PC-9 (cell line): ENCODE measurements at regions not wholly inside any gene's neighbourhood (a gene's known extent, or its start where the extent isn't known, plus 50 kb on each side); places are given as distances from the start of the nearest gene placed in this dataset.
A peak's percentile ranks its signal among the peaks of the same experiment; 100 is the strongest.

Experiments used
- BruUV-seq: library from RNA; stranded (reverse); fragments of 400-500 nt; replicated peaks from 2 replicates; lab custom pipeline; 2021; lab: Mats Ljungman, UMichigan
- CTCF ChIA-PET: fragments of 300-600 bp; sonication (Branson Sonifier 250); formaldehyde crosslinking; loops from one replicate; lab custom pipeline; 2022; ENCODE audit warnings: antibody characterized with exemption; lab: Charles Lee
- POLR2A ChIA-PET: fragments of 300-600 bp; sonication (Branson Sonifier 250); formaldehyde crosslinking; loops from one replicate; lab custom pipeline; 2022; ENCODE audit warnings: antibody characterized with exemption; ENCODE audit not compliant: unreplicated experiment; lab: Charles Lee
- DNase-seq, 2 experiments: peaks; one replicate each; pipeline versions ENCODE4 v3.0.0 to v3.0.0-alpha.2; 2015 to 2022; ENCODE audit warnings: mixed read lengths in 1 of 2
- H2AFZ ChIP-seq: fragments of 200-600 bp; sonication (generic); 2 replicates; pipeline ENCODE4 v1.8.1; 2017; ENCODE audit warnings: antibody characterized with exemption
- H3F3A ChIP-seq: fragments of 200-600 bp; sonication (generic); 2 replicates; pipeline ENCODE4 v1.8.1; 2017; ENCODE audit warnings: antibody characterized with exemption, mild to moderate bottlenecking, low read depth; ENCODE audit not compliant: insufficient read depth
- H3K27ac ChIP-seq: fragments of 200-600 bp; sonication (generic); 2 replicates; pipeline ENCODE4 v1.6.1; 2016; ENCODE audit warnings: mixed run types
- H3K27me3 ChIP-seq: fragments of 200-600 bp; sonication (generic); 2 replicates; pipeline ENCODE4 v1.6.1; 2016; ENCODE audit warnings: low read depth, mixed run types; ENCODE audit not compliant: insufficient read depth
- H3K36me3 ChIP-seq: fragments of 200-600 bp; sonication (generic); 2 replicates; pipeline ENCODE4 v1.6.1; 2016; ENCODE audit warnings: low read depth, mixed run types
- H3K4me1 ChIP-seq: fragments of 200-600 bp; sonication (generic); replicated peaks from 2 replicates; pipeline ENCODE4 v1.6.1; 2016; ENCODE audit warnings: mixed run types; ENCODE audit not compliant: insufficient read depth
- H3K4me2 ChIP-seq: fragments of 200-600 bp; sonication (generic); 2 replicates; pipeline ENCODE4 v1.6.1; 2017; ENCODE audit warnings: mixed run types
- H3K4me3 ChIP-seq: fragments of 200-600 bp; sonication (generic); 2 replicates; pipeline ENCODE4 v1.6.1; 2016; ENCODE audit warnings: mixed run types
- H3K79me2 ChIP-seq: fragments of 200-600 bp; sonication (generic); 2 replicates; pipeline ENCODE4 v1.6.1; 2017; ENCODE audit warnings: low read depth, mixed run types
- H3K9me2 ChIP-seq: fragments of 200-600 bp; sonication (generic); 2 replicates; pipeline ENCODE4 v1.8.1; 2017; ENCODE audit warnings: mild to moderate bottlenecking; ENCODE audit not compliant: insufficient read depth
- H3K9me3 ChIP-seq: fragments of 200-600 bp; sonication (generic); 2 replicates; pipeline ENCODE4 v1.8.1; 2016; ENCODE audit warnings: low read depth; ENCODE audit not compliant: insufficient read depth
- H4K20me1 ChIP-seq: fragments of 200-600 bp; sonication (generic); 2 replicates; pipeline ENCODE4 v1.8.1; 2017; ENCODE audit not compliant: insufficient read depth
- CTCF ChIP-seq: fragments of 200-600 bp; sonication (generic); conservative IDR thresholded peaks from 2 replicates; pipeline ENCODE4 v1.6.1; 2017; ENCODE audit warnings: mixed run types, antibody characterized with exemption, mild to moderate bottlenecking, moderate library complexity
- EZH2 ChIP-seq: fragments of 200-600 bp; sonication (generic); IDR thresholded peaks from 2 replicates; pipeline ENCODE4 v1.8.0; 2017; ENCODE audit warnings: antibody characterized with exemption, low read depth
- intact Hi-C: fragments of 100-400 bp; cut with micrococcal nuclease; formaldehyde crosslinking; loops from one replicate; pipeline ENCODE4 v1.10.0; 2022; ENCODE audit not compliant: unreplicated experiment

DNA sequence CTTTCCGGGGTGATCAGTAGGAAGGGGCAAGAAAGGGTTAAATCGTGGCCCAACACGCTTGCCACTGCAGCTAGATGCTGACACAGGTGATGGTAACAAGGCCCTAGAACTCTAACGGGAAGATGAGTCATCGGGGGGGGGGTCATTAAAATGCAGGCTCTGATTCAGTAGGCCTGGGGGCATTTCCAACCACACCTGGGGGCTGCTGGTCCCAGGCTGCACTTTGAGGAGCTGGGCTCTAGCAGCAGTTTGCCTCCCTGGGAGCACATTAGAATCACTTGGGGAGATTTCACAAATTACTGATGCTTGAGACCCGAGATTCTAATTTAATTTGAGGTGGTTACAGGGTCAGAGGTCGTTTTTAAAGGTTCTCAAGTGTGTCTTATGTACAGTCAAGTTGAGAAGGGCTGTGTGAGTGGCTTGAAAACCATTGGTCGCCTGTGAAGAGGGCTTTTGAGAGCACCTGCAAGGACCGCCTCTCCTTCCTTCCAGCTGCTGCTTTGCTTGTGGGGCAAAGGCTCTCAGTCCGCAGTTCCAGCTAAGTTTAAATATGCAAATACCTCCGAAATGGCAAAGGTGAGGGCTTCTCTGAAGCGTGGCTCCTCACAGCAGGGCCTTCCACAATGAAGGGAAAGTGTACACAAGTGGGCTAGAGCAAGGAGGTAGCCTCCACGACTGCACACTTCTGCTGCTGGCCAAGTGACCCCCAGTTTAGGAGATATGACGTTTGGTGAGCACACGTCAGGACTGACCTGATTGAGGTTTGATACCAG, 84.2 kb upstream of the KCNK12 start:
- Histone ChIP-seq H3K27ac (peak overlapping the region; percentile 35), H3K36me3 (no peaks in the 10 kb centered on the region), H3K9me2 (no peaks in the 10 kb centered on the region), H4K20me1 (no peaks in the 10 kb centered on the region), H3K4me2 (peak overlapping the region; percentile 52), H3K4me3 (no peak overlapping the region), H3K27me3 (no peaks in the 10 kb centered on the region), H3K79me2 (no peaks in the 10 kb centered on the region), H3K9me3 (no peaks in the 10 kb centered on the region), H3F3A (peaks cover 15% of the 10 kb centered on the region; the same call in 1 of the 2 replicates), H3K4me1 (peaks cover 41% of the 10 kb centered on the region), H2AFZ (0 out of 2 replicates have a peak overlapping the region, but pooled peaks have one; percentile 24)
- peak; percentile 51 to 66 for DNase-seq
- POLR2A ChIA-PET = interaction anchor here (0.6 kb wide), 2 partner anchors 165 to 210 kb away, joined by 4 to 22 read pairs; no protein-coding TSS in a partner anchor
- CTCF ChIA-PET = interaction anchor here (0.9 kb wide), 1 partner anchor 113 kb away, joined by 5 read pairs; no protein-coding TSS in a partner anchor
- intact Hi-C loops = loop anchor here (10.0 kb wide), 1 partner anchor 110 kb away; no protein-coding TSS in a partner anchor
- no TSS peak for BruUV-seq
- no peak for TF ChIP-seq EZH2
- no peak for TF ChIP-seq CTCF

DNA sequence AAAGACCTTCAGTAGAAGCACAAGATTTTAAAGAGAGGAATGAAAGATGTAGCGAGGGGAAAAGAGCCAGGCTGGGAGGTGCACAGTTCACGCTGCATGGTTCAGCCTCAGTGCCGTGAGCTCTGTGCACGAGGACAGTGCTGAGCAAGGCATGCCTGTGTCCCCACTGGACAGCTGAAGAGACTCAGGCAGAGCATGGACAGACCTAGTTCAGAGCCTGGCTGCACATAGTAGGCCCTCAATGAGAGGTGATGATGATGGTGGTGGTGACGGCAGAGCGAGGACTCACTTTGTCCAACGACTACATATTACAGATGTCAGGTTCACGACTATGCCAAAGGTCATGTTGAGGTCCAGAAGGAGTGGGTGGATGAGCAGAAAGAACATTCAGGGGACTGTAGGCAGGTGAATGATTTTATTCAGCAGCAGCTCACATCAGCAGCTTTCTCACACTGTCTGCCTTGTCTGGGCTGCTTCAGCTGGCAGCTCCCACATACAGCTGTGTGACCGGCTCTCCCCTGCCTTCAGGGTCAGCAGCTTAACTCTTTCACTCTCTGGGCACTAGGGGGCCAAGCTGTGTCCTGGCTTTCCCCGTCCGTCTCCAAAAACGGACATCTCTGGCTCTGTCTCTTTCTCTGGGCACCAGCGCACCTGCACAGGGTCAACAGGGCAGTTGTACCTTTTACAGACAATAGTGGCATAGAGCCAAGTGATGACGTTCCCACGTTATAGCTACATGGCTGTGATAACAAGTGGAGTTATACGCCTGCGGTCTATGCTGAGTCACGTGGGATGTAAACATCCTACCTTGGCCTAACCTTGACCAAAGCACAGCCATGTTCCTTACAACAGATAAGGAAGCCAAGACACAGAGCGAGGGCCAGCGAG, 83.4 kb upstream of the KCNK12 start:
- Histone ChIP-seq H3F3A (peaks cover 15% of the 10 kb centered on the region; the same call in 1 of the 2 replicates), H3K27me3 (no peaks in the 10 kb centered on the region), H3K9me3 (no peaks in the 10 kb centered on the region), H3K4me1 (peaks cover 41% of the 10 kb centered on the region), H3K36me3 (no peaks in the 10 kb centered on the region), H3K27ac (0 out of 2 replicates have a peak overlapping the region, but pooled peaks have one; percentile 5), H3K4me2 (peak overlapping the region; percentile 52), H4K20me1 (no peaks in the 10 kb centered on the region), H2AFZ (no peak overlapping the region), H3K79me2 (no peaks in the 10 kb centered on the region), H3K9me2 (no peaks in the 10 kb centered on the region), H3K4me3 (no peak overlapping the region)
- BruUV-seq = no TSS peak
- ChIA-PET POLR2A (interaction anchor here (0.5 to 0.6 kb wide), 2 partner anchors 98 to 209 kb away, joined by 4 read pairs; no protein-coding TSS in a partner anchor), CTCF (interaction anchor here (0.6 to 0.9 kb wide), 3 partner anchors 61 to 113 kb away, joined by 4 to 5 read pairs (median 4); no protein-coding TSS in a partner anchor)
- intact Hi-C loops = loop anchor here (10.0 kb wide), 1 partner anchor 111 kb away; no protein-coding TSS in a partner anchor
- DNase-seq = peak; percentile 59 to 61
- TF ChIP-seq EZH2 = no peak
- TF ChIP-seq CTCF = peak; percentile 57; the same call in 1 of the 2 replicates

GRCh38 chr2:47653036-47653435, 82.3 kb upstream of the KCNK12 start:
- Histone ChIP-seq H3K9me3 (no peaks in the 10 kb centered on the region), H3K27me3 (no peaks in the 10 kb centered on the region), H3K4me3 (no peak overlapping the region), H3K9me2 (no peaks in the 10 kb centered on the region), H4K20me1 (no peaks in the 10 kb centered on the region), H3K4me2 (no peak overlapping the region), H3K79me2 (no peaks in the 10 kb centered on the region), H3F3A (peaks cover 15% of the 10 kb centered on the region; the same call in 1 of the 2 replicates), H2AFZ (no peak overlapping the region), H3K4me1 (peaks cover 41% of the 10 kb centered on the region), H3K27ac (no peak overlapping the region), H3K36me3 (no peaks in the 10 kb centered on the region)
- no peak for DNase-seq
- intact Hi-C loops = loop anchor here (10.0 kb wide), 1 partner anchor 112 kb away; no protein-coding TSS in a partner anchor
- BruUV-seq = no TSS peak
- no peak for TF ChIP-seq EZH2
- TF ChIP-seq CTCF = no peak
- ChIA-PET CTCF (no interaction called here), POLR2A (no interaction called here)
